GM23248 (cell line): ENCODE measurements at regions not wholly inside any gene's neighbourhood (a gene's known extent, or its start where the extent isn't known, plus 50 kb on each side); places are given as distances from the start of the nearest gene placed in this dataset.

Source experiments
- EZH2 ChIP-seq: fragments of 200-600 bp; sonication (generic); IDR thresholded peaks from 2 replicates; pipeline ENCODE4 v1.6.1; 2018; ENCODE audit warnings: antibody characterized with exemption, mild to moderate bottlenecking; ENCODE audit not compliant: insufficient read depth, poor library complexity, severe bottlenecking
- EZH2phosphoT487 ChIP-seq: fragments of 200-600 bp; sonication (generic); IDR thresholded peaks from 2 replicates; pipeline ENCODE4 v1.6.1; 2018; ENCODE audit warnings: antibody characterized with exemption, moderate library complexity, mild to moderate bottlenecking, low read depth; ENCODE audit not compliant: insufficient read depth

GRCh38 chr14:23864861-23865260, 88.7 kb upstream of the DHRS4 start:
- TF ChIP-seq EZH2: no peak
- TF ChIP-seq EZH2phosphoT487: no peak
